ENCODE measurements at regions not wholly inside any gene's neighbourhood (a gene's known extent, or its start where the extent isn't known, plus 50 kb on each side); places are given as distances from the start of the nearest gene placed in this dataset.
"Not testable (repeated sequence)": the region's sequence is repeated elsewhere in the genome, so short reads cannot be mapped to it uniquely, and the experiment has no call there.

DNA sequence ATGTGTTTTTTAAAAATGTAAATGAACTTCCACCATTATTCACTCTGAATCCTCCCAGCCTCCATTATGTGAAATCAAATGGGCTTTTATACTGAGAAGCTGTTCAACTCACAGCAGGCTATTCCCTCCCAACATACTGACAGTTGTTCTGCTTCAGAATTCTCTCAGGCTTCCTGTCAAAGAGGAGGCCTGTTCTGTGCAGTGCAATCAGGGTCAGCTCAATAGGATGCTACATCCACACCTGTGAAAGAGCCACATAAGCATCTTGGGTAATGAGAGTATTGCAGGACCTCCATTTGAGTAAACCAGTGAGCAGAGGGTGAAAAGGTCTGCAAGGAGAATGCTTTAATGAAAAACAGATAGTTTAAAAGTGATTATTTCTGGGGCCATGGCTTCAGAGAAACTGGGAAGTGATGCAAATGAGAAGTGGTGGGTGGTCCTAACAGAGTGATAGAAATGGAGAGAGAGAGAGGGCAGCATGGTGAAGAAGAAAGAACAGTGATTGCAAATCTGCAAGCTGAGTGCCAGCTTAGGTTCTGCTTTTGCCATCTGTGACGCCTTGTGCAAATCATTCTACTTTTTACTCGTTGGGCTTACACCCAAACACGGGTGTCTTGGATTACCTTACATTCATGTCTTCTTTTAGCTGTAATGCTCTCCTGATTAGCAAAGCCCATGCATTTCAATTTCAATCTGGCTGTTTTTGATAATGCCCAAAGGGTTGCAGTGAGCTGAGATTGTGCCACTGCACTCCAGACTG lies 202.5 kb upstream of the NMUR2 start:
- H3K4me3 ChIP-seq (ENCODE audit: low read depth, low read length): no peak overlapping the region

DNA sequence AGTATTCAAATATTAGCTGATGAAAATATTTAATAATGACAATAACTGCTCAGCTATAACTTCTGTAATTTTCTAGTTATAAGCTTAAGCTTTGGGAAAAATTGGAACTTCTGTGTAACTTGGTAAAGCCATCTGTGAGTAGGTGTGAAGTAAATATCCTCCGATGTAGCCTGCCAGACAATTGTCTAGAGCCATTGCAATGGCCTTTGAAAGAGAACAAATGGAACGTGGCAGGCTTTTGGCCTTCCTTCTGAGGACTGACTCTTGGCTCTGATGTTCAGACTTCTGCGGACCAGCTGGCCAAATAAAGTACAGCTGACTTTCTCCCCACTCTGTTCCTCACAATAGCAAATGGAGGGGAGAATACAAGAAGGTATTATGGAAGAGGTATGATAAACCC lies 203.4 kb upstream of the NMUR2 start:
- H3K4me3 ChIP-seq (ENCODE audit: low read depth, low read length): no peak overlapping the region

DNA sequence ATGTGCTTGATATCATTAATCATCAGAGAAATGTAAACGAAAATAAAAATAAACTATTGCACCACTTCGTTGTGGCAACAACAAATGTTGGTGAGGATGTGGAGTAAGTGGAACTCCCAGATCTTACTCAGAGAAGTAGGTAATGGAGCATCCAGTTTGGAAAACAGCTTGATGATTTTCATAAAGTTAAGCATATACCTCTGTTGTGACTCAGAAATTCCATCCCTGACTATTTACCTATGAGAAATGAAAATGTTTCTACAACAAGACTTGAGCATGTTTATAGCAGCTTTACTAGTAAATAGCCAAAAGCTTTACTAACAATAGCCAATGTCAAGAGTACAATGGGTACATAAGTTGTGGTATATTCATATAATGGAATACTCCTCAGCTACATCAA lies 214.7 kb upstream of the NMUR2 start:
- no peak overlapping the region for H3K4me3 ChIP-seq (ENCODE audit: low read depth, low read length)

DNA sequence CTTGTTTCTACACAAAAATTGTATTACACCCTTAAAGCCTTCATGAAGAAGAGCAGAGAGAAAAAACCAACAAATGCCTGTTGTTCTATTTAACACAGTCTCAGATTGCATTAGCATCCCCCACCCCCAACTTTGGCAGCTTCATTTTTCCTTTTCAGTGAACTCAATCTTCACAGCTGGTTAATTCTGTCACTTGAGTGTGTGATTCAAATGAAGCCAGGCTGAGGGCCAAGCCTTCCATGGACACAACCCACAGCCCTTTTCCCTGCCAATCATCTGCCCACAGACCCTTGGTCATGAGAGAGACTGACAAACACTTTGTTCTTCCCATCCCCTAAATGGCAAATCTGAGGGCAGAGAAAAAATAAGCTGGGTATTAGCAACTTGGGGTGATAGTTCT lies 217.5 kb upstream of the NMUR2 start:
- H3K4me3 ChIP-seq (ENCODE audit: low read depth, low read length): no peak overlapping the region

DNA sequence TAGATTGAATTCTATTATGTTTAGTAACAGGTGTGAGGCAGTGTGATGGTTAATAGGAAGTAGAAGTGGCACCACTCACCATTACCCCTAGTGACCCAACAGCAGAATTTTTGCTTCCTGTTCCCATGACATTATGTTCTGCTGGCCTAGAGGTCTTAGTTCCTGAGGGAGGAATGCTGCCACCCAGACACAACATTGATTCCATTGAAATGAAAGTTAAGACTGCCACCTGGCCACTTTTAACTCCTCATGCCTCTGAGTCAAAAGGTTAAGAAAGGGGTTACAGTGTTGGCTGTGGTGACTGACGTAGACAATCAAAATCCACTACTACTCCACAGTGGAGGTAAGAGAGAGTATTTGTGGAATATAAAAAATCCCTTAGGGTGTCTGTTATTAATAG lies 218.9 kb upstream of the NMUR2 start:
- H3K4me3 ChIP-seq (ENCODE audit: low read depth, low read length): no peak overlapping the region

DNA sequence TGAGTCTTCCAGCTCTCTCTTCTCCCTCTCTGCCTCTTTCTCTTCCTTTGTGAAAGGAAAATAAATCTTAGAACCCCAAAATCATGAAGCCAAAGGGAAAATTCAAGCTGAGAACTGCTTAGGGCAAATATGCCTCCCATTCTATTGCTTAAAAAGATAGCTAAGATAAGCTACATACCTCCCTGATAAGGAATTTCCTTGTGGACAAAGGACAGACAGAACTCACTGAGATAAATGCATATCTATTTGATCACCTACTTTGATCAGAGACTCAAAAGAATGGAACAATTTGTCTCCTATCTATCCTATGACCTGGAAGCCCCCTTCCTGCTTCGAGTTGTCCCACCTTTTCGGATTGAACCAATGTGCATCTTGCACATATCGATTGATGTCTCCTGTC lies 220.6 kb upstream of the NMUR2 start:
- no peak overlapping the region for H3K4me3 ChIP-seq (ENCODE audit: low read depth, low read length)

DNA sequence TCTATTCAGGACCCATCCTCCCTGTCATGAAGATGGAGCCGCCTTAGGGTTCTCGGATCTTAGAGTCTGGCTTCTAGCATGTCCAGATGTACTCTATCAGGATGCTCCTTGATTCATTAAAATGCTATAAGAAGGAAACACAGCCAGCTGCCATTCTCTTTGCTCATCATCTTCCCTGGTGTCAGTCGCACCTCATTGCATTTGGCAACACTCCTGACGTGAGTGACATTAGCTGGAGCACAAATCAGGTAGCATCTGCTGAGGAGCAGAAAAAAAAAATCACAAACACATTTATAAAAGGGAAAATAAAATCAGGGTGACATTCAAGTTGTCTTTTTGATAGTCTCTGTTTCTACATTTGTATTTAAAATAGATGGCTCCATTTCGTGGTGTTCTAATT lies 226.1 kb upstream of the NMUR2 start:
- no peak overlapping the region for H3K4me3 ChIP-seq (ENCODE audit: low read depth, low read length)

DNA sequence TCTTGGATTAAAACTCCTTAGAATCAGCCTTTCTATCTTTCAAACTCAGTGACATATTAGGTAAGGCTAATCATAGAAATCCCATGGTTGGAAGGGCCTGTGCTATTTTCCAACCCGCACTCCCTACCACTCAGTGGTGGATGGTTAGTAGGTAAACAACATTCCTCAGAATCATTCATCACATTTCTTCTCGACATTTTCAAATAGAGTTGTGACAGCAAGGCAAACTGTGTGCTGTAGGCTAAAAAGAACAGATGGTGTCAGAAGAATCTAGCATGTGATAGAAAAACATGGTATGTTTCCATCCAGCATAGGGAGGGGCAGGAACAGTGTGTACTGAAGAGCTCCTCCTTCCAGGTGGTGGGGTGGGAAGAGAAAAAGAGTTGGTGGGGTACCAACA lies 227.3 kb upstream of the NMUR2 start:
- H3K4me3 ChIP-seq (ENCODE audit: low read depth, low read length): no peak overlapping the region

DNA sequence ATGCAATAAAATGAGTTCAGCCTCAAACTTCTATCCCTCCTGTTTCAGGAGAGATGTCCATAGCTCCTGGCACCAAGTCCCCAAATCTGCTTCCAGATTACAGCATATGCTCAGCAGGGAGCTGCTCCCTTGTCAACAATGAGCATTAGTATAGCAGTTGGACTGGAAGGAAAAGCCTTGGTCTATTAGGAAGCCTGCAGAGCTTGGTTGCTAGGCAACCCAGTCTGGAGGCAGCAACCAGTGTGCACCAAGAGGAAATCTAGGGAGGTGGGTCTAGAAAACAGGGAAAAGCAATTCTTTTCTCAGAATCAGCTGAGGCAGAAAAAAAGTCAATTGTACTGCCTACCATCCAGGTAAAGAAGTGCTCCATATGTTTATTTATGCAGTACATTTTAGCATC lies 229.5 kb upstream of the NMUR2 start:
- H3K4me3 ChIP-seq (ENCODE audit: low read depth, low read length): no peak overlapping the region

DNA sequence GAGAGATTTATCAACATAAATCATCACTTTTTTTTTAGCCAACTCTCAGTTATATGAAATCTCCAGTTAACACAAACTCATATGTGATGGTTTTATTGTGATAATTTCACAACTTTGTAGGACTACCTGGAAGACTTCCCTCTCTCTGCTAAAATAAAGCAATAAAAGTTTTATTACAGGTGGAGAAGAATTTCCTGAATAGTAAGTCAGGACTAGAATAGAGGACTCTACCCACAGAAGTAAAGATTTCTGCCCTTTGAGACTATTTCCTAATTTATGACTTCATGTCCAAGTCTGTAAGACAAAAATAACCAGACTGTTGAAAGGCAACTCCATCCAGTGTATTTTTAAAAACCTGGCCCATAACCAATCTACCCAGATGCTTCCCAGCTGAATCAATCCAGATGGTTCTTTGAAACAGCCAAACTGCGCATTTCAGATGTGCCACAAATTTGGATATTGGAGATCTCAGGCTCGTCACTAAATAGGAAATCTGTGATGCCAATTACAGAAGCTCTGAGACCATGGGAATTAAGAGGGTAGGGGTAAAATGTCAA lies 234.0 kb upstream of the NMUR2 start:
- no peak overlapping the region for H3K4me3 ChIP-seq (ENCODE audit: low read depth, low read length)

DNA sequence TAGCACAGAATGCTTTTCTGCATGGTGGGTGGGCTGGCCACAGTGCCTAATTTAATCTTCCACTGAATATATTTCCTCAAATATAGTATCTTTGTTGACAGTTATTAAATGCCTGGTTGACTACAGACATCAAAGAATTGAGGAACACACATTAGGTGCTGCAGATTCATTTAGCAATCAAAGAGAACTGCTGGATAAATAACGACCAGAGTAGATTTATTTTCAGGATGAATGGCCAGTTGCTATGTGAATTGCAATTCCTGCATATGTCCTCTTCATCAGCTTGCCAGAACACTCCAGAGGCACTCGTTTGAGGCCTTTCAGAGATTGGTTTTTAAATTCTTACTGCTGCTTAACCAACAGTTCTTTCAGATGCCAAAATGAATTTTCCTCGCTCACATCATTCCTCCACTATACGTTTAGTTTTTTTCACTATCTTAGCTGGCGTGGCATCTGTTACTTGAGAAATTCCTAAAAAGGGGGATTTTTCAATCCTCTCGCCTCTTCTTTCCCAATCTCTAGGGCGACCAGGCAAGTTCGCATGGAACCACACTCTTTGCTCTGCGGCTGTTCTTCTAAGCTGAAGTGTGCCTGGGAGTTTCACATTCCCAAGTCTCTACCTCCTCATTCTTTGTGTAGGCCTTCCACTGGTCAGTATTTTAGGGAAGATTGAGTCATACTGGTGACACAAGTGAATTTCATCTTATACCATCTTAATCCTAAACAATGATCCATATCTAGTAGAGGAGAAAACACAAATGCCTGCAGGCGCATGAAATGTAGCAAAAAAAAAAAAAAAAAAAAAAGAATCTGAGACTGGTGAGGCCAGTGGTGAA lies 237.1 kb upstream of the NMUR2 start:
- H3K4me3 ChIP-seq (ENCODE audit: low read depth, low read length): no peak overlapping the region

DNA sequence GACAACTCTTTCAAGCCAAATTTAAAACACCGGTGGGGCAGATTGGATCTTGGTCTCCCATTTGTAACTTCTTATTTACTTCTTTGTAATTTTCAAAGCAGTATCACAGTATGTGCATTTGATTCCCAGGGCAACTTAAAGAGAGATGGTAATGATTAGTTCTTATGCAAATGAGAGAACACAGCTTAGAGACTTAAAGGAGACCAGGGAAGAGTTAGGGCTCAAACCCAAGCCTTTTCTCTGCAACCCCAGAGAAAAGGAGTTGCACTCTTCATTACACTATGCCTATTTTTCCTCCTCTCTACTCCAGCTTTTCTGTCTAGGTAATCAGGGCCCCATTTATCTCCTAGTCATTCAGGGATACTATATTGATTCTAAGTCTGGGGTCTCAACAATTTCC lies 237.8 kb upstream of the NMUR2 start:
- H3K4me3 ChIP-seq (ENCODE audit: low read depth, low read length): no peak overlapping the region

DNA sequence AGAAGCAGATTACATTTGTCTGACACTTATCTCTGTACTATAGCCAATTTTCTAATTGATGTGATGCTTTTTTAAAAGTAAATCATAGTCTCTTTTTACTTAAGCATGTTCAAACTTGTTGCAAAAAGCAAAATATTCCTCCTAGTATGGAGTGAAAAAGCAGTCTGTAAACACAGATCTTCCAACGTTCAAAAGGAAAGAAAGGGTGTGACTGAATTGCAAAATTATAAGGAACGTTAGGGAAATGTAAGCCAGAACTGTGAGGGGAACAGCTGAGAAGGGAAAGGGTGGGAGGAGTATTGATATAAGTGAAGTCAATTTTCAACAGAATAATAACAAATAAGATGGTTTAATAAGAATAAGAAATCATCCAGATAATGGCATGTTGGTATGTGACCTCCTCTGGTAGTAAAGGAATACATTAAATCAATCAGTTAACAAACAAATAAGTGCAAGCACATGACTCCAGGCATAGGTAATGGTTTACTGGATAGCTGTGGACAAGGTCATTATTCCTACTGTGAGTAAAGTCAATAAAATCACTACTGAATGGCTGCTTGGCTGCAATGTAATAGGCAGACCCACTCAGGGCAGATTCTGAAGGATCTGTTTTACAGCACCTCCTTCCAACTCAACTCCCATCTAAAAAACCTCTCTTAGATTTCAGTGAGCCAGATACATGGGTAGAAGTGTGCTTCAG lies 239.1 kb upstream of the NMUR2 start:
- no peak overlapping the region for H3K4me3 ChIP-seq (ENCODE audit: low read depth, low read length)

DNA sequence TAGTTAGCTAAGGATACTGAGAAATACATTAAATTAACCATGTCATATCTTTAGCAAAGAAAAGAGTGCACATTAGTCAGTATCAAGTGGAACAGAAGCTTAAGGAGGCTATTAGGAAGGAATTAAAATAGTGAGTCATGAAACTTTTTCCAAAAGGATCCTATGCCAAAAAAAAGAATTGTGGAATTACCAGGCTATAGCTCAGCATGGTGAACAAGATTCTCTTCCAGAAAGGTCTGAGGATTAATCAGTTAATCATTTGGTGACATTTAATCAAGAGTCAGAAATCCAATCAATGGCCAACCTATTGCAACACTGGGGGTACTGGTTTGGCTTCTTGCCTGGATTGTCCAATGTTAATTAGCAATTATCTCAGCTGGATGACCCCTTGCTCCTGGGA lies 244.5 kb upstream of the NMUR2 start:
- no peak overlapping the region for H3K4me3 ChIP-seq (ENCODE audit: low read depth, low read length)

DNA sequence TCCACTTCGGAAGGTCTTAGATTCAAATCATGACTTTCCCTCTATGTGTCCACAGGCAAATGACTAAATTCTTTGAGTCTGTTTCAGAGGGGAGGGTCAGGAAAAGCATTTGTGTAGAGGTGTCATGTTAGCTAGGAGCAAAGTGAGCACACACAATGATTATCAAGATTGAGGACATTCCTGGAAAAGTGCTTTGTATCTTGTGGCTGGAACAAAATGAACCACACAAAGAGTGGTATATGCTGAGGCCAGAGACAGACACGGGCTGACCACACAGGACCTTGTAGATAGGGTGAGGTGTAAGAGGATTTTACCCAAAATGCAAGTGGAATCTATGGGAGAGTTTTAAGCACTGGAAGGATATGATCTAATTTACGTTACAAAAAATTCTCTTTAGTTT lies 245.3 kb upstream of the NMUR2 start:
- H3K4me3 ChIP-seq (ENCODE audit: low read depth, low read length): no peak overlapping the region

DNA sequence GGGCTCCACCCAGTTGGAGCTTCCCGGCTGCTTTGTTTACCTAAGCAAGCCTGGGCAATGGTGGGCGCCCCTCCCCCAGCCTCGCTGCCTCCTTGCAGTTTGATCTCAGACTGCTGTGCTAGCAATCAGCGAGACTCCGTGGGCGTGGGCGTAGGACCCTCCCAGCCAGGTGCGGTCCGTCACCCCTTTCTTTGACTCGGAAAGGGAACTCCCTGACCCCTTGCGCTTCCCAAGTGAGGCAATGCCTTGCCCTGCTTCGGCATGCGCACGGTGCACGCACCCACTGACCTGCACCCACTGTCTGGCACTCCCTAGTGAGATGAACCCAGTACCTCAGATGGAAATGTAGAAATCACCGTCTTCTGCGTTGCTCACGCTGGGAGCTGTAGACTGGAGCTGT lies 254.4 kb upstream of the NMUR2 start:
- not testable (repeated sequence) for H3K4me3 ChIP-seq (ENCODE audit: low read depth, low read length)

DNA sequence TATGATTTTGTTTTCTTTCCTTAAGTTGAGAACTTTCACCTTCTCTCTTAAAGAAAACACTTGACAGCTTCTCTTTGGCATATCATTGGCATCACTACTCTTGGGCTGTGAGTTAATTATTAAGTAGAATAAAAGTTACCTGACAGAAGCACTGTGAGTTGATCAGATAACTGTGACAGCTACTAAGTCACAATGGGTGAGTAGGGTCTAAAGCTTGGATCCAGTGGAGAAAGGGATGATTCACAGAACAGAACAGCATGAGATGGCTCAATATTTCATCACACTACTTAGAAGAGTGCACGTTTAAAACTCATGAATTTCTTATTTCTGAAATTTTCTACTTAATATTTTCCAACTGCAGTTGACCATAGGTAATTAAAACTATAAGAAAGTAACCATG lies 268.5 kb upstream of the NMUR2 start:
- no peak overlapping the region for H3K4me3 ChIP-seq (ENCODE audit: low read depth, low read length)

DNA sequence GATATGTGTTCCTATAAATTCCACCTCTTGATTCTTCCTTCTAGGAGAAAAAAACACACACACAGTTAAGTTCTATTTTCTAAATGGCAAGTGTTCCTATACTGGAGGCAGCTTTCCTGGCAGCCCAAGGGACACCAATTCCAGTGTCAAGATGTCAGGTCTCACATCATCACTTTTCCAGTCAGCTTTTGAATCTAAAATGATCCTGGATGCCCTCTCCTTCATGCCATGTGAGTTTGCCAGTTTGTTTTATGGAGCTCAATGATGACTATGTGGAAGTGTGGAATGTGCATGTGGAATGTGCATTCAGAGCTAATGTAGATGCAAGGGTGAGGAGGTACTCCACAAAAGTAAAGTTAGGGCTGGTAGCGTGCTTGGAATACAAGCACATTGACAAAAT lies 269.3 kb upstream of the NMUR2 start:
- H3K4me3 ChIP-seq (ENCODE audit: low read depth, low read length): no peak overlapping the region

DNA sequence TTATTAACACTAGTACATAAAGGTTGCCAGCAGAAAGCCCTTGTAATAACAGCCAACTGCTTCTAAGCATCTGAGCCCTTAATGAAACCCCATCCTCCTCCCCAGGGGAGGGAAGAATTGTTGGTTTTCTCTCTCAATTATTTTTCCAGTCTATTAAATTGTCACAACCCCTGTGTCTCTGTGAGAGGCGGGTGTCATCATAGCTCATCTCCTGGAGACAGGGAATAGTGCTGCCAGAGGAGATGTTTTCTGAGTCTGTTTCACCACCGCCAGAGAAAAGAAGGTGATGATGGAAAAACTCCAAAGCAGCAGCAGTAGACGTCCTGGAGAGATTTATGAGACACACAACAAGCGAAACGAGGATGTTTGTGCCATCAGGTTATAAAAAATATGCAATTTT lies 271.1 kb upstream of the NMUR2 start:
- no peak overlapping the region for H3K4me3 ChIP-seq (ENCODE audit: low read depth, low read length)

DNA sequence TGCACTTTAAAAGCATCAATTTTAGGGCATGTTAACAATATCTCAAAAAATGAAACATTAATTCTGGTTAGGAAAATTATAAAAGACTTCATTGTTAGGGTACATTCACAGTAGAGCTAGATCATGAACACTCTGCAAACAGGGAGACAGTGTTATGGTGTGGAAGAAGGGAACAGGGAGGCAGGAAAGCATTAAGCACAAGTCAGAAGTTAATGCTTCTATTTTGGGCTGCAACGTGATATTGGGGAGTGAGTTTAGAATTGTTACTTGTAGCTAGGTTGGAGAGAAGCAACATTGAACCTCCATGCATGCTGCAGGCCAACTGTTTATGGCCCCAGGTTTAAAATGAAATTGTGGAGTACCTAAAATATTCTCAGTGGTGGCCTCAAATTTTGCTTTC lies 278.1 kb upstream of the NMUR2 start:
- no peak overlapping the region for H3K4me3 ChIP-seq (ENCODE audit: low read depth, low read length)

DNA sequence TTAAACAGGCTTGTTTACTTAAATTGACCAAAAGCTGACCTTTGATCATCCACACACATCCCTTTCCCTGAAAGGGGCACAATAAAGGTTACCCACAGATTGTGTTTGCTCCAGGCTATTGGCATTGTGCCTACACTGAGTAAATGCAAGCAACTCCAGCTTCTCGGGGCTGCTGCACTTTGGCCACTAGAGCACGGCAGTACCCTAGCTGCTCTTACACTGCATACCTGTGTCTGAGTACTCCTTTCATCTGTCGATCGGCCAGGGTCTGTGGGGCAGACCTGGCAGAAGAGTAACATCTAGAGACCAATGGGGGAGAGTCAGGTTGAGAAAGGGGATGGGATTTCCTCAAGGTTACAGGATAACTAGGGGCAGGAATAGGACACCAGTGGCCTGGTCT lies 281.9 kb upstream of the NMUR2 start:
- no peak overlapping the region for H3K4me3 ChIP-seq (ENCODE audit: low read depth, low read length)

All from iPS-11a (cell line).